Endothelial cell of hepatic sinusoid (primary cell): ENCODE measurements at regions not wholly inside any gene's neighbourhood (a gene's known extent, or its start where the extent isn't known, plus 50 kb on each side); places are given as distances from the start of the nearest gene placed in this dataset.
"Not testable (repeated sequence)": the region's sequence is repeated elsewhere in the genome, so short reads cannot be mapped to it uniquely, and the experiment has no call there.

Source experiments
- in situ Hi-C: cut with HindIII; loops from 2 replicates; pipeline ENCODE4 v1.10.0; 2017; ENCODE audit warnings: low sequenced_read_pairs

DNA sequence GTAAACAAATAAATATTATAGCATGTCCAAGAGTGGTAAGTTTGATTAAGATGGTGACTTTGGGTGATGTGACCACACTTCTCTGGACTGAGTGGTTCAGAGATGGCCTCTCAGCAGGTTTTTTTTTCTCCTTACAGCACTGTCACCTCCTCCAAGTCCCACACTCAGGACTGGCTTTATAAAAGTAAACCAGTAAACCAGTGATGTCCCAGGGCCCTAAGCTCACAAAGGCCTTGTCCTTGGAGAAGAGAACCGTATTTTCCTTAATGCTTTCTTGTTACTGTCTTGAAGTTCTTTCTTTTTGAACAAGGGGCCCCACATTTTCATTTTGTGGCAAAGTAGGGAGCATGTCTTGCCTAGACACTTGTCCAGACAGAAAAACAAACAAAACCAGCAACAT, 274.0 kb downstream of the MYCN start:
- in situ Hi-C loops = no loop called here

DNA sequence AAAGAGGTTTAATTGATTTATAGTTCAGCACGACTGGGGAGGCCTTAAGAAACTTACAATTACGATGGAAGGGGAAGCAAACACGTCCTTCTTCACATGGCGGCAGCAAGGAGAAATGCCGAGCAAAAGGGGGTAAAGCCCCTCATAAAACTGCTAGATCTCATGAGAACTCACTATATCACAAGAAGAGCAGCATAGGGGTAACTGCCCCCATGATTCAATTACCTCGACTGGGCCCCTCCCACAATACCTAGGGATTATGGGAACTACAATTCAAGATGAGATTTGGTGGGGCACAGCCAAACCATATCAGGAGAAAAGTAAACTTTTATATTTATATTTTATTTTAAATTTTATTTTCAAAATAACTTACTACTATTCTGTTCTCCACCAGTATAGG, 272.0 kb downstream of the MYCN start:
- in situ Hi-C loops = no loop called here

DNA sequence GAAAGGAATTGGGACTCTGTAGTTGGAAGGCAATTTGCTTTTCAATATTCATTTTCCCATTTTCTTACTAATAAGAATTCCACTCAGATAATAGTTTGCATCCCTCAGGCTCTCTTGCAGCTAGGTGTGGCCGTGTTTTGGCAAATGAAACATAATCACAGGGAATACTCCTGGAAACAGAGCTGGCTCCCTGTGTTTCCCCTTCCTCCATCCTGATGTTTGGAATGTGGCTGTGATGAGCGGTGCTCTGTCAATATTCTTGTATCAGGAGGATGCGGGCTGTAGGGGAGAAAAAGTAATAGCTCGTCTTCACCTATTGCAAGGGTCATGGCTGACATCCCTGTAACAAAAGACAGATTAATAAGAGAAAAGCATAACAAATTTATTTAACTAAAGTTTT, 271.0 kb downstream of the MYCN start:
- in situ Hi-C loops = no loop called here

DNA sequence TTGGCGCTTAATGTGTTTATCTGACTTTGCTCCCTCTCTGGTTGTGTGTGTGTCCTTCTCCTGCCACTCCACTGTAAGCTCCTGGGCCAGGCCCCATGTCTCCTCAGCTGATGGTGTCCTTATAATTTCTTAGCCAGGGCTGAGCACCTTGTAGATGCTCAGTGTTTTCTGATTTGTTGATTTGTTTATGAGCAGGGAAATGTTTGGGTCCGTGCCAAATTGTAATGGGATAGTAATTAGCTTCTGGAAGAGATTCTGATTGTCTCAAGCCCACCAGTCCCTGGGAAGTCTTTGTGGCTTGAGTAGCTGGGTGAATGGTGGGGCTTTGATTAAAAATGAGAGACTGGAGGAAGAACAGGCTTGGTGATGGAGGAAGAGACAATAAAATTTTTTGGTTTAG, 270.5 kb downstream of the MYCN start:
- in situ Hi-C loops = no loop called here

DNA sequence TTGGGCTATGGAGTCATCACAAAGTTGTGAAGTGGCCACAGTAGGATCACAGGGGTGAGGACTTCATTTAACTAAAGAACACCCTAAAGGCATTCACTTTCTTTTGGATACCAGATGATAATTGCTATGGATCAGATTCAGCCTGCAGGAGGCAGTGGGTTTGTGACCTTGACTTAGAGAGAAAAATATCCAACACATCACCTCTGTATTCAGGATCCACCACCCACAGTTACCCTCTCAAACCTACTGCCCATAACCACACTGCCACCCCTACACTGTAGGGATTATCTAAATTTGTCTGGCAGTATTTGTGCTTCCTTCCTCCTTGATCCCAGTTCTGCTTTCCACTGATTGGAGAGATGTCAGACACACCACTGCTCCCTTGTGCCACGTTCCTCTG, 269.4 kb downstream of the MYCN start:
- in situ Hi-C loops = loop anchor here (5.0 kb wide), 1 partner anchor 52 kb away; no protein-coding TSS in a partner anchor

DNA sequence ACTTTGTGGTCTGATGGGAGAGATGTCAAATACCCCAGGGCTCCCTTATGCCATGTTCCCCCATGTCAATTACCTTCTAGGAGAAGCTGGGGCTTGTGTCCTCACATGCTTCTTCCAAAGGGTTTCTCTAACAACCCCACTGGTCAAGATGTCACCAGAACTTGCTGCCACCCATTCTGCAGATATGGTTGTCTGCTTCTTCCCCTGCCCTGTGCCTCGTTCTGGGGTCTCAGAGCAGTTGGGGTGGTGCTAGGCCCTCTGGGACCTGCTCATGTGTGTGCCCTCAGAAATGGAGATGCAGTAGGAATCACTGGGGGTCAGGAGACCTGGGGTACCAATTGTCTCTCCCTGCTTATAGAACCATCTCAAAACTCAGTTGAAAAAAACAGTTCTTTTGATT, 268.6 kb downstream of the MYCN start:
- in situ Hi-C loops = loop anchor here (5.0 kb wide), 1 partner anchor 52 kb away; no protein-coding TSS in a partner anchor

DNA sequence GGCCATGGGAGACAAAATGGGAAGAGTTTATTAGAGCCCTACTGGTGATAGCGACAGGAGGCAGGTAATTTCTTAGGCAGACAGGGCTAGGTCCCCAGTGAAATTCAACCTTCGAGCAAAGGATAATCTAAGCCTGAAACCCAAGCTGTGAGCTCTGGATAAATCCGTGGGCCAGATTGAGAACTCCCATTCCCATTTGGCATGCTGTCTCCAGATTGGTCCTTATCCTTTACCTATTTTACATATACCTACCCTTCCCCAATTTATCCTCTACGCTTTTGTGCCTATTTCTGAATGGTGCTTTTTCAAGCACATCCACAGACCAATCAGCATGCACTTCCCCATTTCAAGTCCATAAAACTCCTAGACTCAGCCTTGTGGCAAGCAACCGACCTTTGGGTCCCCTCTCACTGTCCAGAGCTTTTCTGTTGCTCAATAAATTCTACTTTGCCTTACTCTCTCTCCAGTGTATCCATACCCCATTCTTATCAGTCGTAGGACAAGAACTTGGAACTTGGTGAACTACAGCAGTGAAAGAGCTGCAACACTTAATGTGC, 268.0 kb downstream of the MYCN start:
- in situ Hi-C loops = loop anchor here (5.0 kb wide), 1 partner anchor 51 kb away; no protein-coding TSS in a partner anchor

DNA sequence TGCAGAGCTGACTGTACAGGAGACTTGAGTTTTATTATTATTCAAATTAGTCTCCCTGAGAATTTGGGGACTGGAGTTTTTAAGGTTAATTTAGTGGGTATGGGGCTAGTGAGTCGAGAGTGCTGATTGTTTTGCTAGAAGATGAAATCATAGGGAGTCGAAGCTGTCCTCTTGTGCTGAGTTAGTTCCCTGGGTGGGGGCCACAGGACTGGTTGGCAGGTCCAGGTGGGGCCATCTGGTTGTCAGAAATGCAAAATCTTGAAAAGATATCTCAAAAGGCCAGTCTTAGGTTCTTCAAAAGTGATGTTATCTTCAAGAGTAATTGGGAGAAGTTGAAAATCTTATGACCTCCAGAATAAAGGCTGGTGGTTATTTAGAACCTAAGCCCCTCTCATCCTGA, 267.3 kb downstream of the MYCN start:
- in situ Hi-C loops = loop anchor here (5.0 kb wide), 1 partner anchor 50 kb away; no protein-coding TSS in a partner anchor

DNA sequence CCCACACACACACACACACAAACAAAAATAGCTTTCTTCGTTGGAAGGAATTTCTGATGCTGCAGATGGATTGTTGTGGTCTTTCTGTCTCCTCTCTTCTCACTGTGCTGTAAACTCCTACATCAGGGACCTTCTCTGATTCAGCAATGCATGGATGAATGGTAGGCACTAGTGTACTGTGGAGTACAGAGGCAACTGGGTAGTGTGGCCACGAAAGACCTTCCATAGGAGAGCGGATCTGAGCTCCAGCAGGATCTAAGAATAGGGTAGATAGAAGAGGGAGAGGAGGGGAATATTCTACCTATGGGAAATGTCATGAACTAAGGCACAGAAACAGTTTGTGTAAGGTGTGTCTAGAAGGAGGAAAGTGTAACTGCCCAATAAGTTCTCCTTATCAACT, 266.8 kb downstream of the MYCN start:
- in situ Hi-C loops = loop anchor here (5.0 kb wide), 1 partner anchor 50 kb away; no protein-coding TSS in a partner anchor

DNA sequence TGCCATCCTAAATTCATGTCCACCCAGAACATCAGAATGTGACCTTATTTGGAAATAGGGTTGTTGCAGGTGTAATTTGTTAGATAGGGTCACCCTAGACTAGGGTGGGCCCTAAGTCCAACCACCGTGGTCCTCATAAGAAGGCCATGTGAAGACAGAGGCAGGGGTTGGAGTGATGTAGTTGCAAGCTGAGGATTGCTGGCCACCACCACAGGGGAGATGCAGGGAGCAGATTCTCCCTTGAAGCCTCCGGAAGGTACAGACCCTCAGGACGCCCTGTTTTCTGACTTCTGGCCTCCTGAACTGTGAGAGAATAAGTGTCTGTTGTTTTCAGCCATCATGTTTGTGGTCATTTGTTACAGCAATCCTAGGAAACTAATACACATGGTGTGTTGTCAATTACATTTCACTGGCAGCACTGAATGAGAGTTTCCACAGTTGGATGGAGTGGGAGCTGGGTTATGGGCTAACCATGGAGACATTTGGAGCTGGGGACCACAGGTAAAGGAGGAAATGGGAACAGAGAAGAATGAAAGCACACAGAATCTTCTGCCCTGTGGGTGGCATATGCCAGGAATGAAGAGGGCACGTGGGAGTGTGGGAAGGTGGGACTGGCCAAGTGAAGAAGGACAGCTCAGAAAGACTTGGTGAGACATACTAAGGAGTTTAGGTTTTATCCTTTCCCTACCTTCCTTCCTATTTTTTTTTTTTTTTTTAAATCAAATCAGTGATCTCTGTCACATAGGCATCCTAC, 266.0 kb downstream of the MYCN start:
- in situ Hi-C loops = loop anchor here (5.0 kb wide), 1 partner anchor 49 kb away; no protein-coding TSS in a partner anchor

DNA sequence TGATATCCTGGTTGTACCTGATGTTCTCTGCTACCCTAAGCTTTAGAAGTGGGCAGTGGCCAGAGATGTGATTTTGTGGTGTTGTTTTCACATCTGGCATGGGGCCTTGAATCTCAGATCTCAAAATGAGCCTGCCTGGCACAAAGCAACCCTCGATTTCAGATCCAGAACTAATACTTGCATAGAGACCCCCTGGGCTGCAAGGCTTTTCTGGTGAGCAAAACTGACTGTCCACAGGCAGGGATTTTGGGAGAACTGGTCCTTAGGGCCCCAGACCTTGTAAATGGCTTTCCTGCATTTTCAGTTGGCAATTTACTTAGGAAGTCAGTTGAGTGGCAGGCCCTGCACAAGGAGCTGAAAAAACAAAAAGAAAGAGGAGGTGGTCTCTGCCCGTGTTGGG, 265.3 kb downstream of the MYCN start:
- in situ Hi-C loops = loop anchor here (5.0 kb wide), 1 partner anchor 48 kb away; no protein-coding TSS in a partner anchor

DNA sequence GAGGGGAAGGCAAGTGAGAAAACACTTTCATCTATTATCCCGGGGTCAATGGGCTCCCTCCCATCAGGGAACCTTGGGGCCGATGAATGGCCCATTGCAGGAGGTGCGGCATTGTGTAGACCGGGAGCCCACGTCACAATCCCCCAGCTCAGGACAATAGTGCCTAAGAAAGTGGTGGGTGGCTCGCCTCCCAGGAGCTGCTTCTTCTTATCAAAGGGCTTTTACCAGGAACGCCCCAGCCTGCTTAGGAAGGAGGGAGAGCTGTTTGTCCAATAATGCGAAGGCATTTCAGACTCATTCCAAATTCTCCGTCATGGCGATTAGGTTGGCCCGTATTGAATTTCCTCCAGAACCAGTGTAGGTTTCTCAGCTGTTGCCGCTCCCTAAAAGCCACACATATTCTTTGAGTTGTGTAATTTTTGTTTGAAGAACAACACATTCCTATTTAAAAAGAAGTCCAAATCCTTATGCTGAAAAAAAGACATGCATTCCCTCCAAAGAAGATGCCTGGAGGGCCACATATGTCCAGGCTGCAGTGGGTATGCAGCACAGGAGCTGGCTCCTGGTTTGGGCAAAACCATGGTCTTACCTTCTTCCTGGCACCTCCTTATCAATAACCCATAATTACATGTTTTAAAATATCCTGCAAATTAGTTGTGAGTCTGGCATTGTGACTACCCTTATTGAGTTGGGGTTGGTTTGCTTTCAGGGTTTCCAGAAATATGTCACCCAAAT, 264.7 kb downstream of the MYCN start:
- in situ Hi-C loops = loop anchor here (5.0 kb wide), 1 partner anchor 48 kb away; no protein-coding TSS in a partner anchor

DNA sequence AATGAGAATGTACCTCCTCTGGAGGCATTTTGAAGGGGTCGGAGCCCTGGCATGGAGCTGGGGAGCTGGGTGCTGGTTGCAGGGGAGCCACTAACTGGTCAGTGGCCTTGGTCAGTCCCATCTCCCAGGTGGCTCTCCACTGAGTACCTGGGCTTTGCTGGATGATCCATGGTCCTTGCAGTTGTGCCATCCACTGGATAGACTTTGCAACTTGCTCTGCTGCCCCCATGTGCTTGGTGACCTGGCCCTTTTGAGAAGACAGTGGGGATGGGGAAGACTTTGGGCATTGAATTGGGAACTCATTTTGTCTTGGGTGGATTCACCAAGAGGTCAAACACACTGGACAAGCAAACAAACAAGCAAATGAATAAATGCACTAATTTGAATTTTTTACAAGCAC, 263.9 kb downstream of the MYCN start:
- in situ Hi-C loops = no loop called here

DNA sequence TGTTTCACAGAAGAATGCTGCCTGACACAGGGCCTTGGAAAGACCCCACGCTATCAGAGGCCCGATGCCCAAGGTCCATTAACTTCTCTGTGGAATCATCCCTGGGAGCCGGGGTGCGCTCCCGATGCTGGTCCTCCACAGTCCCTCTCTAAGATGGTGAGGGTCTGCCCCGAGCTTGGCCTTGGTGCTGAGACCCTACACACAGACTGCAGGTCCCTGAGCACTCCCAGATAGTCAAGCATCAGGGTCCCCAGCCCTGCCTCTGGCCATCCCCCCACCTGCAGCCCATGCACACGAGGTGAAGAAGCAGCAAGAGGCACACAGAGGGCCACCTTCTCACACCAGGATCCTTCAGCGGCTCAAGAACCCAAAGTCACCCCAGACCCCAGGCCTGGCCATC, 263.3 kb downstream of the MYCN start:
- in situ Hi-C loops = no loop called here

DNA sequence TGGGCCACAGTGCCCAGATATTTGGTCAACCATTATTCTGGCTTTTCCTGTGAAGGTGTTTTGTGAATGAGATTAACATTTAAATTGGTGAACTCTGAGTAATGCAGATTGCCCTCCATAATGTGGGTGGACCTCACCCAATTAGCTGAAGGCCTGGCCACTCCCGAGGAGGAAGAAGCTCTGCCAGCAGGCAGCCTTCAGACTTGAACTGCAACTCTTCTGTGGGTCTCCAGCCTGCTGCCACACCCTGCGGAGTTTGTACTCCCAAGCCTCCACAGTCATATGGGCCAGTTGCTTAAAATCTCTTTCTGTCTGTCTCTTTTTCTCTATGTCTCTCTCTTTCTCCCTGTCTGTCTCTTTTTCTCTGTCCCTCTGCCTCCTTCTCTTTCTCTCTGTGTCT, 262.7 kb downstream of the MYCN start:
- in situ Hi-C loops = no loop called here

DNA sequence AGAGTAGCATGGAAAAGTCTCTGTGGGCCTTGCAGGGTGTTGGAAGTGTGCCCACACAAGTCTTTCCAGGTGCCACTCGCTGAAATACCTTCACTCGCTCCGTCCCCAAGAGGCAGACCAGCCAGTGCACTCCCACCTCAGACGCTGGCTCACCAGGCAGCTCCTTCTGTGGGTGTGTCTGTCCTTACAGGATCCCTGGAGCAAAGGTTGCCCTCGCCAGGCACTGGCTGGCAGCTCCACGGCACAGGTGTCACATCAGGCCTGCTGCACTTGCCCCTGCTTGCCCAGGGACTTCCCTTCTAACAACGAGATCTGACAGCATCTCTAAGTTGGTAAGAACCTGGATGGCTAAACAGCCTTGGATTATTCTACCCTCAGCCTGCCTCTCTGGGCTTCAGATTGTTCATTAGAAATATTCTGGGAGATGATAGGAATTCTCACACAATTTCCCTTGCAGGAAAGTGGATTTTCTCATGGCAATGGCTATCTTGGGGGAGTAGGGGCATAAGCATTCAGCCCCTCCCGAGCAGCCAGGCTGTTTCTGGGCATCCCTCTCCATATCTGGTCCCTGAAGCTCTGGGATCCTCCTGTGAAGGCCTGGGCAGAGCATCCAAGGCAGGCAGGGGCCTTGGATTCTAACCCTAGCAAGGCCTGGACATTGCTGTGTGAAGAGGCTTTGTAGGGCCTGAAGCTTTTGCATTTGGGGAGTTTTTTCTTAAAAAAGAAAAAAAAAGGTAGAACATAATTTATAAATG, 262.1 kb downstream of the MYCN start:
- in situ Hi-C loops = no loop called here

DNA sequence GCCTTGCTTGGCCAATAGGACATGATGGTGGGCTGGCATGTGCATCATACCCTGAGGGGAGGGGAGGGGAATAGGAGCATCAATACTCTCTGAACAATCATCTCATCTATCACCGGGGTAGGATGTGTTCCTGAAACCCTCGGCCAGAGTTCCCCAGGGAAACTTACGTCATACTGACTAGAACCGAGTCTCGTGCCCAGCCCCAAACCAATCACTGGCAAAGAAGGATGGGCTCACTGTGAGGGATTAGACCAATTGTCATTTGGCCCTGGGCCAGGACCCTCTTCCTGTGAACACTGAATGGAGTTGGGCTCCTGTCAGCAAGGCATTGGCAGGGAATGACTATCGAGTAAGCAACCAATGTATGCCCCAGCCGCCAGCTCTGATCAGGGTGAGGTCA, 261.5 kb downstream of the MYCN start:
- in situ Hi-C loops = no loop called here

DNA sequence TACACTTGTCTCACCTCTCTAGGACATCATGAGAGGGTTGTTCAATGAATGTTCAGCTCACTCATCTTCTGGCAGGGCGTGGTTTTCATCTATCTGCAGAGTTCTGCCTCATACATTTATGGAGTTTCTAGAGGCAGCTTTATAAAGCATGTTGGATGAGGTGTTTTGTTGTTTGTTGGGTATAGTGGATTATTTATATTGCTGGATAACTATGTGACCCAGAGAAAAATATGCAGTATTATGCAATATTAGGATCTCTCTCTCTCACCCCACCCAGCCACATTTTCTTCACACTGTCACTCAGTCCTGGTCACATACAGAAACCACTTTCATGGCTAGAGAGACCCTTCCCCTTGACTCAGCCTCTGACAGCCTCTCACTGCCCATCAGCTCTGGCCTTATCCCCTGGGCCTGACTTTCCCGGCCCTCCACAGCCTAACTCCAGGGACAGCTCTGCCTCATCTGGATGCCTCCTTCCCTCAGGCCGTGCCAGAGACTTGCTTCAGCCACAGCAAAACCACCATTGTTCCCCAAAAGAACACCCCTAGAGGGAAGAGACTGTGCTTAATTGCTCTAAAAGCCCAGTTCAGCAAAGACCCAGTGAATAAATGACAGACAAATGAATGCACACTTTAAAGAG, 260.3 kb downstream of the MYCN start:
- in situ Hi-C loops = no loop called here

DNA sequence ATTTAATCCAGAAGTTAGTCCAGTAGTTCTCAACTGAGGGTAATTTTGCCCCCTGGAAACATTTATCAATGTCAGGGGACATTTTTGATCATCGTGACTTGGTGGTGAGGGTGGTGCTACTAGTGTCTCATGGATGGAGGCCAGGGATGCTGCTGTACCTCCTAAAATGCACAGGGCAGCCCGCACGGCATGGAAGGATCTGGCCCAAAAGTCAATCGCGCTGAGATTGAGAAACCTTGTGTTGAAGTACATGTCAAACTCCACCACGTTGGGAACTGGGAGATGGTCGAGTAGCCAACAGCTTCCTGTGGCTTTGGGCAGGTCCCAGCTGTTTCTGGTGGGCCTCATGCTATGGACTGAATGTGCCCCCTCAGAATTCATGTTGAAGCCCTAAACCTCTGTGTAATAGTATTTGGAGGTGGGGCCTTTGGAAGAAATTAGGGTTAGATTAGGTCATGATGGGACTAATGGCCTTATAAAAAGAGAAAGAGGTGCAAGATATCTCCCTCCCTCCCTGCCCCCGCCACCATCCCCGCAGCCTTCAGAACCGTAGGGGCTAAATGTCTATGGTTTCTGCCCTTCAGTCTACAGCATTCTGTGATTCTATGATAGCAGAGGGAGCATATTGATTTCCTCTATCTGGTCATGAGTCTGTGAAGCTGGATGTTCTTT, 259.7 kb downstream of the MYCN start:
- in situ Hi-C loops = no loop called here

DNA sequence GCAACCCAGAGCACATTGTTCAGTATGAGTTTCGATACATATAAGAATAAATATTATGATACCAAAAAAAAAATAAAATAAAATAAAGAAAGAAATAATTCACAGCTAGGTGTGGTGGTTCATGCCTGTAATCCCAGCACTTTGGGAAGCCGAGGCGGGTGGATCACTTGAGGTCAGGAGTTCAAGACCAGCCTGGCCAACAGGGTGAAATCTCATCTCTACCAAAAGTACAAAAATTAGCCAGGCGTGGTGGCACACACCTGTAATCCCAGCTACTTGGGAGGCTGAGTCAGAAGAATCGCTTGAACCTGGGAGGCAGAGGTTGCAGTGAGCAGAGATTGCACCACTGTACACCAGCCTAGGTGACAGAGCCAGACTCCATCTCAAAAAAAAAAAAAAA, 258.9 kb downstream of the MYCN start:
- in situ Hi-C loops = not testable (repeated sequence)
